Smooth muscle cell (in vitro differentiated cells): ENCODE measurements at regions not wholly inside any gene's neighbourhood (a gene's known extent, or its start where the extent isn't known, plus 50 kb on each side); places are given as distances from the start of the nearest gene placed in this dataset.

Experiments
- DNase-seq: peaks from one replicate; lab custom pipeline; 2025; ENCODE audit not compliant: unreplicated experiment; lab: John Stamatoyannopoulos, UW
- H2AFZ ChIP-seq: fragments of 200-600 bp; sonication (generic); 2 replicates; pipeline ENCODE4 v1.6.0; 2016; ENCODE audit warnings: antibody characterized with exemption, low read depth, mild to moderate bottlenecking
- H3F3A ChIP-seq: fragments of 200-600 bp; sonication (generic); 2 replicates; pipeline ENCODE4 v1.6.0; 2017; ENCODE audit warnings: antibody characterized with exemption, low read depth
- H3K27ac ChIP-seq: fragments of 200-600 bp; sonication (generic); 2 replicates; pipeline ENCODE4 v1.5.1; 2016; ENCODE audit warnings: low read depth, mild to moderate bottlenecking
- H3K27me3 ChIP-seq: fragments of 200-600 bp; sonication (generic); 2 replicates; pipeline ENCODE4 v1.6.1; 2016; ENCODE audit warnings: low read depth, mild to moderate bottlenecking
- H3K36me3 ChIP-seq: fragments of 200-600 bp; sonication (generic); 2 replicates; pipeline ENCODE4 v1.5.1; 2016; ENCODE audit warnings: low read depth
- H3K4me1 ChIP-seq: fragments of 200-600 bp; sonication (generic); 2 replicates; pipeline ENCODE4 v1.5.1; 2016; ENCODE audit warnings: low read depth
- H3K4me2 ChIP-seq: fragments of 200-600 bp; sonication (generic); 2 replicates; pipeline ENCODE4 v1.6.0; 2016; ENCODE audit warnings: mild to moderate bottlenecking
- H3K4me3 ChIP-seq: fragments of 200-600 bp; sonication (generic); 2 replicates; pipeline ENCODE4 v1.5.1; 2016; ENCODE audit warnings: mild to moderate bottlenecking
- H3K79me2 ChIP-seq: fragments of 200-600 bp; sonication (generic); 2 replicates; pipeline ENCODE4 v1.6.0; 2016; ENCODE audit warnings: low read depth, mild to moderate bottlenecking
- H3K9ac ChIP-seq: fragments of 200-600 bp; sonication (generic); 2 replicates; pipeline ENCODE4 v1.6.0; 2016; ENCODE audit warnings: low read depth
- H3K9me3 ChIP-seq: fragments of 200-600 bp; sonication (generic); replicated peaks from 2 replicates; pipeline ENCODE4 v1.5.1; 2016; ENCODE audit warnings: low read depth
- H4K20me1 ChIP-seq: fragments of 200-600 bp; sonication (generic); 2 replicates; pipeline ENCODE4 v1.6.0; 2016; ENCODE audit warnings: low read depth
- CTCF ChIP-seq: fragments of 200-600 bp; sonication (generic); IDR thresholded peaks from 2 replicates; pipeline ENCODE4 v1.5.1; 2017; ENCODE audit warnings: borderline replicate concordance, mild to moderate bottlenecking, antibody characterized with exemption; ENCODE audit not compliant: insufficient read depth, poor library complexity, severe bottlenecking
- WGBS: methylation state at CpG from one replicate; pipeline ENCODE4 v1.1.7; 2016; ENCODE audit warnings: low lambda C conversion rate; 5-methylcytosine and 5-hydroxymethylcytosine counted together

GRCh38 chr7:153151766-153152165 lies 392.2 kb downstream of the ACTR3B start:
- H3K4me2 ChIP-seq = no peak overlapping the region
- H3K36me3 ChIP-seq = no peaks in the 10 kb centered on the region
- H3K9me3 ChIP-seq = no peaks in the 10 kb centered on the region
- H2AFZ ChIP-seq = no peak overlapping the region
- H3K4me1 ChIP-seq = no peaks in the 10 kb centered on the region
- H3K27me3 ChIP-seq = no peaks in the 10 kb centered on the region
- no peak for DNase-seq
- no peak overlapping the region for H3K27ac ChIP-seq
- no peaks in the 10 kb centered on the region for H3K79me2 ChIP-seq
- H3K4me3 ChIP-seq = no peak overlapping the region
- H3K9ac ChIP-seq = no peak overlapping the region
- no peaks in the 10 kb centered on the region for H4K20me1 ChIP-seq
- no peaks in the 10 kb centered on the region for H3F3A ChIP-seq
- WGBS = 74% methylated on average over 8 of the region's 8 CpGs
- no peak for TF ChIP-seq CTCF

GRCh38 chr7:153152801-153153422 lies 393.4 kb downstream of the ACTR3B start:
- H3K27me3 ChIP-seq = no peaks in the 10 kb centered on the region
- no peak for TF ChIP-seq CTCF
- 73% methylated on average over 8 of the region's 8 CpGs for WGBS

DNA sequence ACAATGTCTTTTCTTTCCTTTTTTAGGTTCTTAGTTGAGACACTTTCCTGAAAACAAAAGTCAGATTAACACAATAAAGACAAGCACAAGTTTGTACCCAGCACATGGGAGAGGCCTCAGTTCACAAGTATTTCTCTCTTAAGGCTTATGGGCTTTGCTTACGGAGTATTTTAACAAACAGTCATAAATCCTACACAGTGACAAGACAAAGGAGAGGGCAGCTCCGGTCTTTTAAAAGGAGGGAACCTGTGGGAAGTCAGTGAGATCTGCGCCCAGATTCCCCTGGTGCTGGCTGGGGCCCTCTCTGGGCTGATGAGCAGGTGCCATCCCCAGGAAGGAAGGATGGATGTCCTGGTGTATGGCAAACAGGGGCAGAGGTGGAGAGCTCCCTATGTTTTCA lies 398.6 kb downstream of the ACTR3B start:
- Histone ChIP-seq H3K4me2 (no peak overlapping the region), H2AFZ (no peak overlapping the region), H4K20me1 (no peaks in the 10 kb centered on the region), H3K4me1 (peaks cover 7% of the 10 kb centered on the region), H3K9ac (no peak overlapping the region), H3K4me3 (no peak overlapping the region), H3K36me3 (no peaks in the 10 kb centered on the region), H3K9me3 (no peaks in the 10 kb centered on the region), H3K27ac (no peak overlapping the region), H3K79me2 (no peaks in the 10 kb centered on the region), H3K27me3 (no peaks in the 10 kb centered on the region), H3F3A (no peaks in the 10 kb centered on the region)
- 79% methylated on average over 3 of the region's 3 CpGs for WGBS
- no peak for TF ChIP-seq CTCF
- no peak for DNase-seq

More at GRCh38 chr7:153152801-153153422, 393.4 kb downstream of the ACTR3B start:
- no peak overlapping the region for H2AFZ ChIP-seq
- no peak overlapping the region for H3K27ac ChIP-seq
- no peaks in the 10 kb centered on the region for H4K20me1 ChIP-seq
- H3K9me3 ChIP-seq = no peaks in the 10 kb centered on the region
- H3K4me3 ChIP-seq = no peak overlapping the region
- no peak for DNase-seq
- H3K79me2 ChIP-seq = no peaks in the 10 kb centered on the region
- no peaks in the 10 kb centered on the region for H3K36me3 ChIP-seq
- H3K9ac ChIP-seq = no peak overlapping the region
- H3K4me1 ChIP-seq = peaks cover 7% of the 10 kb centered on the region
- no peak overlapping the region for H3K4me2 ChIP-seq
- no peaks in the 10 kb centered on the region for H3F3A ChIP-seq

DNA sequence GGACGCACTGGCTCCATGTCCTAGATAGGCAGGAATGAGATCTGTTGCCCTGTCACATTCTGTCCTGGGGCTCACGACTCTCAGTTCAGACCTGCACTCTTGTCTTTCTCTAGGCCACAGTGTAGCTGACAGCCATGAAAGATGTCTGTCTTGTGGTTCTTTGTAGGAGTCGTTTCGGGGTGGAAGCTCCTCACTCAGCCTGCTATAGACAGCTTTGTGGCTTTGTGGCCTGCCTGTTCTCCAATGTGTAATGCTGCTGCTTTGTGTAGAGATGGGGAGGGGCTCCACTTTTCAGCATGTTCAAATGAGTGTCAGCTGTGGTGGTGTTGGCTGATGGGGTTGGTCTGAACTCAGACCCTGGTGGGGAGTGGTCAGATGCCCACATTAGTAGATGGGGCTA lies 410.7 kb downstream of the ACTR3B start:
- Histone ChIP-seq H3K27ac (no peak overlapping the region), H3K9ac (no peak overlapping the region)
- 91% methylated on average over 4 of the region's 4 CpGs for WGBS

More for the DNA sequence above, 410.7 kb downstream of the ACTR3B start:
- Histone ChIP-seq H3K4me3 (no peak overlapping the region), H4K20me1 (no peaks in the 10 kb centered on the region), H2AFZ (no peak overlapping the region), H3K27me3 (no peaks in the 10 kb centered on the region), H3K4me2 (no peak overlapping the region), H3K4me1 (no peaks in the 10 kb centered on the region), H3K79me2 (no peaks in the 10 kb centered on the region), H3K36me3 (no peaks in the 10 kb centered on the region), H3F3A (no peaks in the 10 kb centered on the region), H3K9me3 (no peaks in the 10 kb centered on the region)
- no peak for DNase-seq
- no peak for TF ChIP-seq CTCF
